ENCODE measurements at regions not wholly inside any gene's neighbourhood (a gene's known extent, or its start where the extent isn't known, plus 50 kb on each side); places are given as distances from the start of the nearest gene placed in this dataset.
"Not testable (repeated sequence)": the region's sequence is repeated elsewhere in the genome, so short reads cannot be mapped to it uniquely, and the experiment has no call there.

DNA sequence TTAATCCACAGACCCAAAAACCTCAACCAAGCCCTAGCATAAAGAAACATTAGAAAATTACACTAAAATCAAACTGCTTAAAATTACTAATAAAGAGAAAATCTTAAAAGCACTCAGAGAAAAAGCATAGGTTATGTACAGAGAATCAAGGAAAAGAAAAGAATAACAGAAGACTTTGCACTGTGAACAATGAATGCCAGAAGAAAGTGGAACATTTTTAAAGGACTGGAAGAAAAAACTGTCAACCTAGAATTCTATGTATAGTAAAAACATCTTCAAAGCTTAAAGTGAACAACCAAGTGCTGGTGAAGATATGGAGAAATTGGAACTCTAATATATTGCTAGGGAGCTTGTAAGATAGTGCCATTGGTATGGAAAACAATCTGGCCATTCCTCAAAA lies 82.7 kb upstream of the SLC6A11 start:
- no peak for DNase-seq (ENCODE audit: low read depth in 2 of 2)
- TF ChIP-seq, protein P1, sequence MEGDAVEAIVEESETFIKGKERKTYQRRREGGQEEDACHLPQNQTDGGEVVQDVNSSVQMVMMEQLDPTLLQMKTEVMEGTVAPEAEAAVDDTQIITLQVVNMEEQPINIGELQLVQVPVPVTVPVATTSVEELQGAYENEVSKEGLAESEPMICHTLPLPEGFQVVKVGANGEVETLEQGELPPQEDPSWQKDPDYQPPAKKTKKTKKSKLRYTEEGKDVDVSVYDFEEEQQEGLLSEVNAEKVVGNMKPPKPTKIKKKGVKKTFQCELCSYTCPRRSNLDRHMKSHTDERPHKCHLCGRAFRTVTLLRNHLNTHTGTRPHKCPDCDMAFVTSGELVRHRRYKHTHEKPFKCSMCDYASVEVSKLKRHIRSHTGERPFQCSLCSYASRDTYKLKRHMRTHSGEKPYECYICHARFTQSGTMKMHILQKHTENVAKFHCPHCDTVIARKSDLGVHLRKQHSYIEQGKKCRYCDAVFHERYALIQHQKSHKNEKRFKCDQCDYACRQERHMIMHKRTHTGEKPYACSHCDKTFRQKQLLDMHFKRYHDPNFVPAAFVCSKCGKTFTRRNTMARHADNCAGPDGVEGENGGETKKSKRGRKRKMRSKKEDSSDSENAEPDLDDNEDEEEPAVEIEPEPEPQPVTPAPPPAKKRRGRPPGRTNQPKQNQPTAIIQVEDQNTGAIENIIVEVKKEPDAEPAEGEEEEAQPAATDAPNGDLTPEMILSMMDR (IDR thresholded peaks at IDR 0.05; ENCODE audit: low read depth, low read length): no peak
- H3K4me3 ChIP-seq (replicated peaks in 1 of 2; ENCODE audit: low read depth in 2 of 2, low read length in 2 of 2): no peak overlapping the region

- H3K4me3 ChIP-seq (replicated peaks in 1 of 2; ENCODE audit: low read depth in 2 of 2, low read length in 2 of 2): not testable (repeated sequence)
Observed at GRCh38 chr3:10736444-10736843, 79.6 kb upstream of the SLC6A11 start.

GRCh38 chr3:10737785-10738184 lies 78.2 kb upstream of the SLC6A11 start:
- TF ChIP-seq, protein P1 (IDR thresholded peaks at IDR 0.05; ENCODE audit: low read depth, low read length): no peak
- no peak overlapping the region for H3K4me3 ChIP-seq (replicated peaks in 1 of 2; ENCODE audit: low read depth in 2 of 2, low read length in 2 of 2)
- DNase-seq (ENCODE audit: low read depth in 2 of 2): no peak

More at GRCh38 chr3:10736444-10736843, 79.6 kb upstream of the SLC6A11 start:
- DNase-seq (ENCODE audit: low read depth in 2 of 2): not testable (repeated sequence)

DNA sequence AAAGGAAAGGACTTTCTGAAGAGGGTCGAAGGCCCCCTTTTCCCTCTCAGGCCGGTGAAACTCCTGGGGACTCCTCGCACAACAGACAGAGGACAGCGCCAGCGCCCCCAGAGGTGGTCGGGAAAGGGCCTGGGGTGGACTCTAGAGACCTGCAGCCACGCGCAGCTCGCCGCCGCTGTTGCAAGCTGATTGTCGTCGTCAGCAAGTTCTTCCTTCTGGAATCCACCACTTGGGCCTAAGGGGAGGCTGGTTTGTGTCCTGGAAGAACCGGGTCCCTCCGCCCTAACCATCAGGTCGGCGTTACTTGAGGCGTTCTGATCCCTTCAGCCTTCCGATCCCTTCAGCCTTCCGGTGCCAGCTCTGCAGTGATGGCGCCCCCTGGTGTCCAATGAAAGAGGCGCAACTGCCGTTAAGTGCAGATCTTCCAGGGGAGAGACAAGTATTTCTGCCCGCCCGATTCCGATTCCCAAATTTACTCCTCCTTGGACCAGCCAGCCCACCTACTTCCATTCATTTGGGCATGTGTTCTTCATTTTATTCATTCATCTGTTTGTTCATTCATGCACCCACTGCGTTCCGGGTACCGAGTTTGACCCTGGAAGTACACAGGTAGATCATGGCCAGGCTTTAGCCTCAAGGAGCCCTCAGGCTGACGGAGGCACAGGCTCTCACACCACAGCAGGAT lies 77.2 kb upstream of the SLC6A11 start:
- peak overlapping the region; percentile 19 to 28 for H3K4me3 ChIP-seq (replicated peaks in 1 of 2; ENCODE audit: low read depth in 2 of 2, low read length in 2 of 2)
- TF ChIP-seq, protein P1 (IDR thresholded peaks at IDR 0.05; ENCODE audit: low read depth, low read length): peak; percentile 74
- DNase-seq (ENCODE audit: low read depth in 2 of 2): peak; percentile 73 to 76

- H3K4me3 ChIP-seq (replicated peaks in 1 of 2; ENCODE audit: low read depth in 2 of 2, low read length in 2 of 2): no peak overlapping the region
- DNase-seq (ENCODE audit: low read depth in 2 of 2): no peak
- TF ChIP-seq, protein P1 (IDR thresholded peaks at IDR 0.05; ENCODE audit: low read depth, low read length): no peak
Observed at GRCh38 chr3:10740954-10741353, 75.1 kb upstream of the SLC6A11 start.

- no peak for DNase-seq (ENCODE audit: low read depth in 2 of 2)
- no peak overlapping the region for H3K4me3 ChIP-seq (replicated peaks in 1 of 2; ENCODE audit: low read depth in 2 of 2, low read length in 2 of 2)
- TF ChIP-seq, protein P1 (IDR thresholded peaks at IDR 0.05; ENCODE audit: low read depth, low read length): no peak
Observed at GRCh38 chr3:10741891-10742671, 73.9 kb upstream of the SLC6A11 start.

- TF ChIP-seq, protein P1 (IDR thresholded peaks at IDR 0.05; ENCODE audit: low read depth, low read length): no peak
- DNase-seq (ENCODE audit: low read depth in 2 of 2): no peak
- H3K4me3 ChIP-seq (replicated peaks in 1 of 2; ENCODE audit: low read depth in 2 of 2, low read length in 2 of 2): no peak overlapping the region
Observed at GRCh38 chr3:10743366-10744097, 72.5 kb upstream of the SLC6A11 start.

Measured in cardiac fibroblast (primary cell).